CD14-positive monocyte (primary cell): ENCODE measurements at regions not wholly inside any gene's neighbourhood (a gene's known extent, or its start where the extent isn't known, plus 50 kb on each side); places are given as distances from the start of the nearest gene placed in this dataset.

Experiments
- DNase-seq, 3 donors: peaks; one replicate each; pipeline ENCODE4 v3.0.0-alpha.2; 2011 to 2022
- H2AFZ ChIP-seq: 2 replicates; pipeline ENCODE4 v1.6.0; 2012; ENCODE audit warnings: mild to moderate bottlenecking, low read depth, low read length, inconsistent platforms; ENCODE audit not compliant: insufficient read depth, poor library complexity, severe bottlenecking
- H3K27ac ChIP-seq, 2 donors: 1 replicate in 1 of 2; 2 replicates in 1 of 2; pipeline ENCODE4 v1.5.1; 2012 to 2013; ENCODE audit warnings: low read length in 2 of 2, control low read depth in 1 of 2, inconsistent platforms in 1 of 2, low read depth in 1 of 2, mild to moderate bottlenecking in 1 of 2
- H3K27me3 ChIP-seq, 2 donors: one replicate each; pipeline versions ENCODE4 v1.6.0 to v1.6.1; 2011 to 2013; ENCODE audit warnings: low read length in 2 of 2; ENCODE audit not compliant: control insufficient read depth in 2 of 2, insufficient read depth in 2 of 2
- H3K36me3 ChIP-seq, 2 donors: replicated peaks in 1 of 2; 1 replicate in 1 of 2; 2 replicates in 1 of 2; pipeline versions ENCODE4 v1.5.1 to v1.6.1; 2012 to 2013; ENCODE audit warnings: low read length in 2 of 2, control low read depth in 1 of 2, inconsistent platforms in 1 of 2, mild to moderate bottlenecking in 1 of 2; ENCODE audit not compliant: insufficient read depth in 2 of 2, control insufficient read depth in 1 of 2
- H3K4me1 ChIP-seq, 2 donors: 1 replicate in 1 of 2; 2 replicates in 1 of 2; pipeline versions ENCODE4 v1.5.1 to v1.6.1; 2012 to 2013; ENCODE audit warnings: low read length in 2 of 2, control low read depth in 1 of 2, inconsistent platforms in 1 of 2, mild to moderate bottlenecking in 1 of 2, moderate library complexity in 1 of 2; ENCODE audit not compliant: insufficient read depth in 2 of 2, control insufficient read depth in 1 of 2
- H3K4me2 ChIP-seq: replicated peaks from 2 replicates; pipeline ENCODE3; 2012; ENCODE audit warnings: low read length, moderate library complexity, mild to moderate bottlenecking; ENCODE audit not compliant: poor library complexity, severe bottlenecking; ENCODE audit errors: extremely low read depth
- H3K4me3 ChIP-seq, 3 experiments: fragments of 200-600 bp in 1 of 3; sonication (generic) in 1 of 3; replicated peaks in 1 of 3; 1 replicate in 2 of 3; 2 replicates in 1 of 3; pipeline ENCODE4 v1.5.1; 2011 to 2013; ENCODE audit warnings: low read length in 3 of 3, mild to moderate bottlenecking in 3 of 3, control low read depth in 2 of 3, low read depth in 2 of 3, inconsistent platforms in 1 of 3, moderate library complexity in 1 of 3
- H3K79me2 ChIP-seq: 2 replicates; pipeline ENCODE4 v1.6.0; 2012; ENCODE audit warnings: mild to moderate bottlenecking, control low read depth, inconsistent platforms, low read length, moderate library complexity; ENCODE audit not compliant: insufficient read depth
- H3K9ac ChIP-seq: 2 replicates; pipeline ENCODE4 v1.6.0; 2017; ENCODE audit warnings: low read length, mild to moderate bottlenecking; ENCODE audit not compliant: insufficient read depth, poor library complexity, severe bottlenecking
- H3K9me3 ChIP-seq, 2 donors: replicated peaks in 1 of 2; 1 replicate in 1 of 2; 2 replicates in 1 of 2; pipeline versions ENCODE4 v1.5.1 to v1.6.1; 2012 to 2013; ENCODE audit warnings: low read length in 2 of 2, control low read depth in 1 of 2; ENCODE audit not compliant: control insufficient read depth in 1 of 2, insufficient read depth in 1 of 2
- H4K20me1 ChIP-seq: 2 replicates; pipeline ENCODE4 v1.6.0; 2012; ENCODE audit warnings: mild to moderate bottlenecking, low read length, control low read depth, moderate library complexity; ENCODE audit not compliant: insufficient read depth
- H3K27ac Mint-ChIP-seq, 7 donors: one replicate each; pipeline ENCODE4 v1.8.0; 2020; ENCODE audit warnings: mild to moderate bottlenecking in 7 of 7, mixed read lengths in 7 of 7, moderate library complexity in 6 of 7, inconsistent platforms in 2 of 7
- H3K27me3 Mint-ChIP-seq, 3 donors: one replicate each; pipeline ENCODE4 v1.8.0; 2021 to 2022; ENCODE audit warnings: low read depth in 3 of 3, mild to moderate bottlenecking in 3 of 3, mixed read lengths in 3 of 3, moderate library complexity in 3 of 3, inconsistent platforms in 1 of 3
- H3K36me3 Mint-ChIP-seq, 2 donors: one replicate each; pipeline ENCODE4 v1.8.0; 2020; ENCODE audit warnings: mixed read lengths in 2 of 2, inconsistent platforms in 1 of 2, mild to moderate bottlenecking in 1 of 2
- H3K4me1 Mint-ChIP-seq: one replicate; pipeline ENCODE4 v1.8.0; 2020; ENCODE audit warnings: mild to moderate bottlenecking, mixed read lengths
- H3K4me3 Mint-ChIP-seq, 2 donors: one replicate each; pipeline ENCODE4 v1.8.0; 2020; ENCODE audit warnings: mild to moderate bottlenecking in 2 of 2, mixed read lengths in 2 of 2, moderate library complexity in 1 of 2
- H3K9me3 Mint-ChIP-seq, 7 donors: one replicate each; pipeline ENCODE4 v1.8.0; 2020 to 2022; ENCODE audit warnings: mixed read lengths in 7 of 7, mild to moderate bottlenecking in 6 of 7, moderate library complexity in 6 of 7, inconsistent platforms in 2 of 7
- WGBS: methylation state at CpG from one replicate; pipeline ENCODE4 v1.1.5; 2013; ENCODE audit warnings: missing lambda C conversion rate; ENCODE audit not compliant: insufficient coverage; 5-methylcytosine and 5-hydroxymethylcytosine counted together
- intact Hi-C, 2 donors: fragments of 100-400 bp; cut with micrococcal nuclease; formaldehyde crosslinking; loops; one replicate each; pipeline versions ENCODE4 v1.15.0 to v1.15.1; 2023
- TF ChIP-seq, protein P1 (sequence below): fragments of 200-600 bp; IDR thresholded peaks from one replicate; pipeline ENCODE4 v1.8.0; 2022; ENCODE audit warnings: antibody characterized with exemption, mild to moderate bottlenecking

DNA sequence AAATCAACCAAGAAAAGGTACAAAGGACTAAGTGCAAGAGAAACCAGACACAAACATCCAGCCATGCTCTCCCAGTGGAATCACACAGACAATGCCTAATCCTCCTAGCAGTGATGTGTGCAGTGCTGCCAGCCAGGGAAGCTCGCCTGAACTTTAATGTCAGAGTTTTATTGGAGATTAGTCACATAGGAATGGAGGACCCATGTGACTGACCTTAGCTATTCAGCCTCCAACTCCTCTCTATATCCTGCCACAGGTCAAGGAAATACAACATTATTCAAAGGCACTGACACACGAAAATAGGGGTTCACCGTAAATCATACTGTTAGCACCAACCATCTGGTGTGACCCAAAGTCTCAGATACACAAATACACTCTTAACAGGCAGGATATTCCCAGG lies 684.6 kb downstream of the DOK5 start:
- no peak overlapping the region for H3K4me3 Mint-ChIP-seq
- no peaks in the 10 kb centered on the region for H3K36me3 ChIP-seq
- H3K27ac ChIP-seq: no peak overlapping the region
- TF ChIP-seq, protein P1, sequence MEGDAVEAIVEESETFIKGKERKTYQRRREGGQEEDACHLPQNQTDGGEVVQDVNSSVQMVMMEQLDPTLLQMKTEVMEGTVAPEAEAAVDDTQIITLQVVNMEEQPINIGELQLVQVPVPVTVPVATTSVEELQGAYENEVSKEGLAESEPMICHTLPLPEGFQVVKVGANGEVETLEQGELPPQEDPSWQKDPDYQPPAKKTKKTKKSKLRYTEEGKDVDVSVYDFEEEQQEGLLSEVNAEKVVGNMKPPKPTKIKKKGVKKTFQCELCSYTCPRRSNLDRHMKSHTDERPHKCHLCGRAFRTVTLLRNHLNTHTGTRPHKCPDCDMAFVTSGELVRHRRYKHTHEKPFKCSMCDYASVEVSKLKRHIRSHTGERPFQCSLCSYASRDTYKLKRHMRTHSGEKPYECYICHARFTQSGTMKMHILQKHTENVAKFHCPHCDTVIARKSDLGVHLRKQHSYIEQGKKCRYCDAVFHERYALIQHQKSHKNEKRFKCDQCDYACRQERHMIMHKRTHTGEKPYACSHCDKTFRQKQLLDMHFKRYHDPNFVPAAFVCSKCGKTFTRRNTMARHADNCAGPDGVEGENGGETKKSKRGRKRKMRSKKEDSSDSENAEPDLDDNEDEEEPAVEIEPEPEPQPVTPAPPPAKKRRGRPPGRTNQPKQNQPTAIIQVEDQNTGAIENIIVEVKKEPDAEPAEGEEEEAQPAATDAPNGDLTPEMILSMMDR: no peak
- H3K79me2 ChIP-seq: no peaks in the 10 kb centered on the region
- no peak overlapping the region for H3K4me3 ChIP-seq
- H3K27me3 ChIP-seq: no peaks in the 10 kb centered on the region
- H3K4me1 ChIP-seq: no peaks in the 10 kb centered on the region
- H3K9me3 ChIP-seq: peaks cover 5 to 8% of the 10 kb centered on the region in 2 donors
- H3K9ac ChIP-seq: no peak overlapping the region
- H3K4me1 Mint-ChIP-seq: no peaks in the 10 kb centered on the region
- H3K9me3 Mint-ChIP-seq: peaks cover 0 to 13% (median 5%) of the 10 kb centered on the region in 7 donors
- no peak overlapping the region for H3K4me2 ChIP-seq
- no peaks in the 10 kb centered on the region for H4K20me1 ChIP-seq
- no peak for DNase-seq
- peaks cover 0 to 1% (median 0%) of the 10 kb centered on the region in 3 donors for H3K27me3 Mint-ChIP-seq
- H3K36me3 Mint-ChIP-seq: no peaks in the 10 kb centered on the region
- H2AFZ ChIP-seq: no peak overlapping the region
- intact Hi-C loops: no loop called here
- H3K27ac Mint-ChIP-seq: no peak overlapping the region
- WGBS: 57% methylated on average over 2 of the region's 3 CpGs

GRCh38 chr20:55159230-55159629 lies 683.8 kb downstream of the DOK5 start:
- H3K27ac Mint-ChIP-seq: no peak overlapping the region
- H3K36me3 ChIP-seq: no peaks in the 10 kb centered on the region
- H3K9ac ChIP-seq: no peak overlapping the region
- no peaks in the 10 kb centered on the region for H3K27me3 ChIP-seq
- no peak overlapping the region for H2AFZ ChIP-seq
- DNase-seq: no peak
- H3K36me3 Mint-ChIP-seq: no peaks in the 10 kb centered on the region
- H3K27ac ChIP-seq: no peak overlapping the region
- peaks cover 0 to 15% (median 4%) of the 10 kb centered on the region in 7 donors for H3K9me3 Mint-ChIP-seq
- peaks cover 5 to 8% of the 10 kb centered on the region in 2 donors for H3K9me3 ChIP-seq
- intact Hi-C loops: no loop called here
- no peak overlapping the region for H3K4me2 ChIP-seq
- H3K79me2 ChIP-seq: no peaks in the 10 kb centered on the region
- no peak overlapping the region for H3K4me3 ChIP-seq
- H3K27me3 Mint-ChIP-seq: peaks cover 0 to 1% (median 0%) of the 10 kb centered on the region in 3 donors
- 93% methylated on average over 2 of the region's 3 CpGs for WGBS
- no peaks in the 10 kb centered on the region for H4K20me1 ChIP-seq
- H3K4me3 Mint-ChIP-seq: no peak overlapping the region
- TF ChIP-seq, protein P1: no peak
- H3K4me1 ChIP-seq: no peaks in the 10 kb centered on the region
- H3K4me1 Mint-ChIP-seq: no peaks in the 10 kb centered on the region
